ENCODE measurements at regions not wholly inside any gene's neighbourhood (a gene's known extent, or its start where the extent isn't known, plus 50 kb on each side); places are given as distances from the start of the nearest gene placed in this dataset.

DNA sequence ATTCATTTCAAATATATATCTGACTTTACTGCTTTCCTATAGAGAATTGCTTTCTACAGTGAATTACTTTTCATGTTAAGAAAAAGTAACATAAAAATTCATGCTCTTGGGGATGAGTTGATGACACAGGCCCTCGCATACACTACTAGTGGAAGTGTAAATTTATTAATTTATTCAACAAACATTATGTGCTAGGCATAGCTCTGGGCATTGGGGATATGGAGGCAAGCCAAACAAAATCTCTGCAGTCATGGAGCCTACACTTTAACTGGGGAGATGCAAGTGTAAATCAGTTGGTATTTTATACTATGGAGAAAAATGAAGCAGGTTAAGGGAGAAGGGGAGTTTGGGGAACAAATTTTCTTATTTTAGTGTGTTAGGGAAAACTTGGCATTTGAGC is 340.7 kb downstream of the RAP2B start:
- TF ChIP-seq, protein P1, sequence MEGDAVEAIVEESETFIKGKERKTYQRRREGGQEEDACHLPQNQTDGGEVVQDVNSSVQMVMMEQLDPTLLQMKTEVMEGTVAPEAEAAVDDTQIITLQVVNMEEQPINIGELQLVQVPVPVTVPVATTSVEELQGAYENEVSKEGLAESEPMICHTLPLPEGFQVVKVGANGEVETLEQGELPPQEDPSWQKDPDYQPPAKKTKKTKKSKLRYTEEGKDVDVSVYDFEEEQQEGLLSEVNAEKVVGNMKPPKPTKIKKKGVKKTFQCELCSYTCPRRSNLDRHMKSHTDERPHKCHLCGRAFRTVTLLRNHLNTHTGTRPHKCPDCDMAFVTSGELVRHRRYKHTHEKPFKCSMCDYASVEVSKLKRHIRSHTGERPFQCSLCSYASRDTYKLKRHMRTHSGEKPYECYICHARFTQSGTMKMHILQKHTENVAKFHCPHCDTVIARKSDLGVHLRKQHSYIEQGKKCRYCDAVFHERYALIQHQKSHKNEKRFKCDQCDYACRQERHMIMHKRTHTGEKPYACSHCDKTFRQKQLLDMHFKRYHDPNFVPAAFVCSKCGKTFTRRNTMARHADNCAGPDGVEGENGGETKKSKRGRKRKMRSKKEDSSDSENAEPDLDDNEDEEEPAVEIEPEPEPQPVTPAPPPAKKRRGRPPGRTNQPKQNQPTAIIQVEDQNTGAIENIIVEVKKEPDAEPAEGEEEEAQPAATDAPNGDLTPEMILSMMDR (conservative IDR thresholded peaks at IDR 0.05 in 1 of 2, IDR thresholded peaks at IDR 0.05 in 1 of 2; ENCODE audit: low read depth in 1 of 2, low read length in 2 of 2): no peak
- no peak for TF ChIP-seq EZH2 (IDR thresholded peaks at IDR 0.05; ENCODE audit: low read length, missing control alignments)

Data from fibroblast of lung (primary cell).